WTC11 (cell line): ENCODE measurements at regions not wholly inside any gene's neighbourhood (a gene's known extent, or its start where the extent isn't known, plus 50 kb on each side); places are given as distances from the start of the nearest gene placed in this dataset.

Source experiments
- ATAC-seq: fragments of 200-7000 bp; cut with Tn5 transposase; 2 replicates; pipeline ENCODE4 v1.10.0; 2021; ENCODE audit warnings: mild to moderate bottlenecking, moderate library complexity
- CTCF ChIA-PET: fragments of 300-600 bp; sonication (Branson Sonifier 250); formaldehyde crosslinking; loops from one replicate; lab custom pipeline; 2021; ENCODE audit warnings: antibody characterized with exemption; lab: Charles Lee
- POLR2A ChIA-PET: fragments of 350-600 bp; sonication (Branson Sonifier 250); formaldehyde crosslinking; loops from one replicate; lab custom pipeline; 2021; ENCODE audit warnings: antibody characterized with exemption; lab: Charles Lee
- DNase-seq: peaks from one replicate; pipeline ENCODE4 v3.0.0; 2021; ENCODE audit warnings: low spot score
- H3K27ac Mint-ChIP-seq: 2 replicates; pipeline ENCODE4 v1.8.0; 2021; ENCODE audit warnings: mixed read lengths
- H3K27me3 Mint-ChIP-seq: 2 replicates; pipeline ENCODE4 v1.8.0; 2021; ENCODE audit warnings: low read depth, mild to moderate bottlenecking, moderate library complexity, mixed read lengths
- H3K36me3 Mint-ChIP-seq: 2 replicates; pipeline ENCODE4 v1.8.0; 2021; ENCODE audit warnings: mixed read lengths
- H3K4me1 Mint-ChIP-seq: 2 replicates; pipeline ENCODE4 v1.8.0; 2022; ENCODE audit warnings: mixed read lengths
- H3K4me3 Mint-ChIP-seq: 2 replicates; pipeline ENCODE4 v1.8.0; 2021; ENCODE audit warnings: mild to moderate bottlenecking, moderate library complexity, mixed read lengths
- H3K9me3 Mint-ChIP-seq: 2 replicates; pipeline ENCODE4 v1.8.0; 2021; ENCODE audit warnings: mixed read lengths
- GRHL2 ChIP-seq: fragments of 250-450 bp; sonication (Bioruptor Pico); IDR thresholded peaks from 2 replicates; pipeline ENCODE4 v1.8.0; 2022; ENCODE audit warnings: mild to moderate bottlenecking, moderate library complexity; ENCODE audit not compliant: insufficient replicate concordance, severe bottlenecking
- IRF2 ChIP-seq: sonication (generic); formaldehyde crosslinking; IDR thresholded peaks from 2 replicates; pipeline ENCODE4 v1.8.0; 2022; ENCODE audit warnings: low read depth, missing genetic modification reagents, borderline replicate concordance
- JUN ChIP-seq: sonication (generic); formaldehyde crosslinking; IDR thresholded peaks from 2 replicates; pipeline ENCODE4 v1.8.0; 2023; ENCODE audit warnings: mild to moderate bottlenecking, missing genetic modification reagents
- NFATC4 ChIP-seq: fragments of 250-450 bp; sonication (Bioruptor Pico); IDR thresholded peaks from 2 replicates; pipeline ENCODE4 v1.9.0; 2021; ENCODE audit warnings: mild to moderate bottlenecking
- NFE2L1 ChIP-seq: sonication (generic); formaldehyde crosslinking; IDR thresholded peaks from 2 replicates; pipeline ENCODE4 v1.8.1; 2023; ENCODE audit warnings: missing genetic modification reagents
- NR1H2 ChIP-seq: sonication (generic); formaldehyde crosslinking; IDR thresholded peaks from 2 replicates; pipeline ENCODE4 v1.9.0; 2021; ENCODE audit warnings: mild to moderate bottlenecking, moderate library complexity, missing genetic modification reagents
- NR2C2 ChIP-seq: sonication (generic); formaldehyde crosslinking; IDR thresholded peaks from 2 replicates; pipeline ENCODE4 v1.8.0; 2022; ENCODE audit warnings: mild to moderate bottlenecking, missing genetic modification reagents
- NR3C1 ChIP-seq: sonication (generic); formaldehyde crosslinking; conservative IDR thresholded peaks from 2 replicates; pipeline ENCODE4 v1.8.1; 2023; ENCODE audit warnings: low read depth, mild to moderate bottlenecking, missing genetic modification reagents
- OVOL2 ChIP-seq: fragments of 250-450 bp; sonication (Bioruptor Pico); IDR thresholded peaks from 2 replicates; pipeline ENCODE4 v1.9.0; 2021; ENCODE audit warnings: mild to moderate bottlenecking, borderline replicate concordance
- PRRX2 ChIP-seq: fragments of 250-450 bp; sonication (Bioruptor Pico); IDR thresholded peaks from 2 replicates; pipeline ENCODE4 v1.8.0; 2021; ENCODE audit warnings: mild to moderate bottlenecking
- SOX15 ChIP-seq: fragments of 250-450 bp; sonication (Bioruptor Pico); IDR thresholded peaks from 2 replicates; pipeline ENCODE4 v1.9.0; 2021; ENCODE audit warnings: mild to moderate bottlenecking
- TEAD1 ChIP-seq: sonication (generic); formaldehyde crosslinking; IDR thresholded peaks from 2 replicates; pipeline ENCODE4 v1.8.0; 2022; ENCODE audit warnings: mild to moderate bottlenecking, missing genetic modification reagents
- TEAD4 ChIP-seq: sonication (generic); formaldehyde crosslinking; IDR thresholded peaks from 2 replicates; pipeline ENCODE4 v1.8.0; 2022; ENCODE audit warnings: mild to moderate bottlenecking, missing genetic modification reagents
- TP53 ChIP-seq: sonication (generic); formaldehyde crosslinking; IDR thresholded peaks from 2 replicates; pipeline ENCODE4 v1.8.1; 2023; ENCODE audit warnings: mild to moderate bottlenecking, missing genetic modification reagents
- ZNF138 ChIP-seq: sonication (generic); formaldehyde crosslinking; conservative IDR thresholded peaks from 2 replicates; pipeline ENCODE4 v1.8.1; 2022; ENCODE audit warnings: mild to moderate bottlenecking, moderate library complexity, missing genetic modification reagents
- ZNF423 ChIP-seq: fragments of 250-450 bp; sonication (Bioruptor Pico); IDR thresholded peaks from 2 replicates; pipeline ENCODE4 v2.1.2; 2022; ENCODE audit warnings: mild to moderate bottlenecking, moderate library complexity
- TF ChIP-seq, protein P1 (sequence below): sonication (generic); formaldehyde crosslinking; IDR thresholded peaks from 2 replicates; pipeline ENCODE4 v1.8.1; 2023; ENCODE audit warnings: mild to moderate bottlenecking, missing genetic modification reagents, borderline replicate concordance
- TF ChIP-seq, protein P2 (sequence below): sonication (generic); formaldehyde crosslinking; IDR thresholded peaks from 2 replicates; pipeline ENCODE4 v1.8.1; 2023; ENCODE audit warnings: mild to moderate bottlenecking, missing genetic modification reagents
- TF ChIP-seq, protein P3 (sequence below): sonication (generic); formaldehyde crosslinking; conservative IDR thresholded peaks from 2 replicates; pipeline ENCODE4 v1.8.1; 2022; ENCODE audit warnings: mild to moderate bottlenecking, missing genetic modification reagents
- TF ChIP-seq, protein P4 (sequence below): sonication (generic); formaldehyde crosslinking; IDR thresholded peaks from 2 replicates; pipeline ENCODE4 v1.8.1; 2022; ENCODE audit warnings: low read depth, missing genetic modification reagents, borderline replicate concordance
- TF ChIP-seq, protein P5 (sequence below): sonication (generic); formaldehyde crosslinking; IDR thresholded peaks from 2 replicates; pipeline ENCODE4 v1.8.1; 2022; ENCODE audit warnings: low read depth, mild to moderate bottlenecking, moderate library complexity, missing genetic modification reagents, borderline replicate concordance
- TF ChIP-seq, protein P6 (sequence below): sonication (generic); formaldehyde crosslinking; IDR thresholded peaks from 2 replicates; pipeline ENCODE4 v1.8.0; 2022; ENCODE audit warnings: missing genetic modification reagents

DNA sequence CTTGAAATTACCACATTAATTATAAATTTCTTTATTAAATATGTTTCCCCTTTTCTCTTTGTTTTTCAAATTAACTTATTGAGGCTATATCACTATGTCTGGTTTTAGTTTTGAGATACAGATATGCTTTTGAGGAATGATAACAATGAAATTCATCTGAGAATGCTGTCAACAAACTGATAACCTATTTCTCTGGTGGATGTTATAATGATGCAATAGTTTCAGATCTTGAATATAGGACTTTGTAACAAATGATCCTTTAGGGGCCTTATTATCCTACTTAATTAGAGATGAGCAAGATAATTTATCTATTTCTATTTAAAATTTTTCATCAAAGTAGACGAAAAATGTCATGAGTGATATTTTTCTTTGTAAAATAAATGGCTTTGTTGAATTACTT, 123.7 kb downstream of the MAGEB17 start (continued):
- TF ChIP-seq, protein P1, sequence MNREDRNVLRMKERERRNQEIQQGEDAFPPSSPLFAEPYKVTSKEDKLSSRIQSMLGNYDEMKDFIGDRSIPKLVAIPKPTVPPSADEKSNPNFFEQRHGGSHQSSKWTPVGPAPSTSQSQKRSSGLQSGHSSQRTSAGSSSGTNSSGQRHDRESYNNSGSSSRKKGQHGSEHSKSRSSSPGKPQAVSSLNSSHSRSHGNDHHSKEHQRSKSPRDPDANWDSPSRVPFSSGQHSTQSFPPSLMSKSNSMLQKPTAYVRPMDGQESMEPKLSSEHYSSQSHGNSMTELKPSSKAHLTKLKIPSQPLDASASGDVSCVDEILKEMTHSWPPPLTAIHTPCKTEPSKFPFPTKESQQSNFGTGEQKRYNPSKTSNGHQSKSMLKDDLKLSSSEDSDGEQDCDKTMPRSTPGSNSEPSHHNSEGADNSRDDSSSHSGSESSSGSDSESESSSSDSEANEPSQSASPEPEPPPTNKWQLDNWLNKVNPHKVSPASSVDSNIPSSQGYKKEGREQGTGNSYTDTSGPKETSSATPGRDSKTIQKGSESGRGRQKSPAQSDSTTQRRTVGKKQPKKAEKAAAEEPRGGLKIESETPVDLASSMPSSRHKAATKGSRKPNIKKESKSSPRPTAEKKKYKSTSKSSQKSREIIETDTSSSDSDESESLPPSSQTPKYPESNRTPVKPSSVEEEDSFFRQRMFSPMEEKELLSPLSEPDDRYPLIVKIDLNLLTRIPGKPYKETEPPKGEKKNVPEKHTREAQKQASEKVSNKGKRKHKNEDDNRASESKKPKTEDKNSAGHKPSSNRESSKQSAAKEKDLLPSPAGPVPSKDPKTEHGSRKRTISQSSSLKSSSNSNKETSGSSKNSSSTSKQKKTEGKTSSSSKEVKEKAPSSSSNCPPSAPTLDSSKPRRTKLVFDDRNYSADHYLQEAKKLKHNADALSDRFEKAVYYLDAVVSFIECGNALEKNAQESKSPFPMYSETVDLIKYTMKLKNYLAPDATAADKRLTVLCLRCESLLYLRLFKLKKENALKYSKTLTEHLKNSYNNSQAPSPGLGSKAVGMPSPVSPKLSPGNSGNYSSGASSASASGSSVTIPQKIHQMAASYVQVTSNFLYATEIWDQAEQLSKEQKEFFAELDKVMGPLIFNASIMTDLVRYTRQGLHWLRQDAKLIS (CRISPR knock-in tag): no peak
- TF ChIP-seq, protein P2, sequence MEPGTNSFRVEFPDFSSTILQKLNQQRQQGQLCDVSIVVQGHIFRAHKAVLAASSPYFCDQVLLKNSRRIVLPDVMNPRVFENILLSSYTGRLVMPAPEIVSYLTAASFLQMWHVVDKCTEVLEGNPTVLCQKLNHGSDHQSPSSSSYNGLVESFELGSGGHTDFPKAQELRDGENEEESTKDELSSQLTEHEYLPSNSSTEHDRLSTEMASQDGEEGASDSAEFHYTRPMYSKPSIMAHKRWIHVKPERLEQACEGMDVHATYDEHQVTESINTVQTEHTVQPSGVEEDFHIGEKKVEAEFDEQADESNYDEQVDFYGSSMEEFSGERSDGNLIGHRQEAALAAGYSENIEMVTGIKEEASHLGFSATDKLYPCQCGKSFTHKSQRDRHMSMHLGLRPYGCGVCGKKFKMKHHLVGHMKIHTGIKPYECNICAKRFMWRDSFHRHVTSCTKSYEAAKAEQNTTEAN (CRISPR knock-in tag): no peak
- TF ChIP-seq IRF2 (CRISPR knock-in tag) (no peak), NFE2L1 (no peak), JUN (CRISPR knock-in tag) (no peak), TEAD4 (CRISPR knock-in tag) (no peak), NR2C2 (CRISPR knock-in tag) (no peak), GRHL2 (CRISPR knock-in tag) (no peak), NR3C1 (CRISPR knock-in tag) (no peak)
- TF ChIP-seq, protein P3, sequence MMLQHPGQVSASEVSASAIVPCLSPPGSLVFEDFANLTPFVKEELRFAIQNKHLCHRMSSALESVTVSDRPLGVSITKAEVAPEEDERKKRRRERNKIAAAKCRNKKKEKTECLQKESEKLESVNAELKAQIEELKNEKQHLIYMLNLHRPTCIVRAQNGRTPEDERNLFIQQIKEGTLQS (CRISPR knock-in tag): no peak

DNA sequence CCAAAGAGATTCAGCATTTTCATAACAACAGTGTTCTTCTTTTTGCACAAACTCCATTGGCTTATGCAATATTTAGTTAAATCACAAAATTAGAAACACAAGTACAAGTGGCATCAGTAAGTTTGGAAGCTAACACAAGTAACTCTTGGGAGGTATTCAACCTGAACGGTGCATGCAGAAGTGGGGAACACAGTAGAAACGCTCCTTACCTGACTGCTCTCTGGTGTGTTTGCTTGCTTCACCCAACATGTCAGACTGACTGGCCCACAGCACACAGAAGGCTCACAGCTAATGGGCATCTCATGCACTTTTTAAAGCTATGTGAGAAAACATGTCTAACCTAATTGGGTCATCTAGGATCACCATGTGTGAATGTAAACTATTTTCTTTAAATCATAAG, 133.6 kb downstream of the MAGEB17 start:
- H3K27ac Mint-ChIP-seq: no peak overlapping the region
- POLR2A ChIA-PET: no interaction called here
- CTCF ChIA-PET: interaction anchor here (0.5 kb wide), 1 partner anchor 530 kb away, joined by 3 read pairs; no protein-coding TSS in a partner anchor
- no peak overlapping the region for H3K4me3 Mint-ChIP-seq
- peaks cover 16% of the 10 kb centered on the region for H3K4me1 Mint-ChIP-seq
- DNase-seq: no peak
- no peak for ATAC-seq
- no peaks in the 10 kb centered on the region for H3K9me3 Mint-ChIP-seq
- H3K36me3 Mint-ChIP-seq: no peaks in the 10 kb centered on the region
- H3K27me3 Mint-ChIP-seq: no peaks in the 10 kb centered on the region; the same call in 1 of the 2 replicates
- TF ChIP-seq OVOL2 (CRISPR knock-in tag) (no peak), NR1H2 (CRISPR knock-in tag) (no peak), IRF2 (CRISPR knock-in tag) (no peak), PRRX2 (CRISPR knock-in tag) (no peak), ZNF138 (CRISPR knock-in tag) (no peak), TP53 (CRISPR knock-in tag) (no peak), TEAD1 (CRISPR knock-in tag) (no peak), ZNF423 (CRISPR knock-in tag) (no peak), NFATC4 (CRISPR knock-in tag) (no peak), SOX15 (CRISPR knock-in tag) (no peak)
- TF ChIP-seq, protein P4, sequence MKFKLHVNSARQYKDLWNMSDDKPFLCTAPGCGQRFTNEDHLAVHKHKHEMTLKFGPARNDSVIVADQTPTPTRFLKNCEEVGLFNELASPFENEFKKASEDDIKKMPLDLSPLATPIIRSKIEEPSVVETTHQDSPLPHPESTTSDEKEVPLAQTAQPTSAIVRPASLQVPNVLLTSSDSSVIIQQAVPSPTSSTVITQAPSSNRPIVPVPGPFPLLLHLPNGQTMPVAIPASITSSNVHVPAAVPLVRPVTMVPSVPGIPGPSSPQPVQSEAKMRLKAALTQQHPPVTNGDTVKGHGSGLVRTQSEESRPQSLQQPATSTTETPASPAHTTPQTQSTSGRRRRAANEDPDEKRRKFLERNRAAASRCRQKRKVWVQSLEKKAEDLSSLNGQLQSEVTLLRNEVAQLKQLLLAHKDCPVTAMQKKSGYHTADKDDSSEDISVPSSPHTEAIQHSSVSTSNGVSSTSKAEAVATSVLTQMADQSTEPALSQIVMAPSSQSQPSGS (CRISPR knock-in tag): no peak
- TF ChIP-seq, protein P1 (CRISPR knock-in tag): no peak
- TF ChIP-seq, protein P5, sequence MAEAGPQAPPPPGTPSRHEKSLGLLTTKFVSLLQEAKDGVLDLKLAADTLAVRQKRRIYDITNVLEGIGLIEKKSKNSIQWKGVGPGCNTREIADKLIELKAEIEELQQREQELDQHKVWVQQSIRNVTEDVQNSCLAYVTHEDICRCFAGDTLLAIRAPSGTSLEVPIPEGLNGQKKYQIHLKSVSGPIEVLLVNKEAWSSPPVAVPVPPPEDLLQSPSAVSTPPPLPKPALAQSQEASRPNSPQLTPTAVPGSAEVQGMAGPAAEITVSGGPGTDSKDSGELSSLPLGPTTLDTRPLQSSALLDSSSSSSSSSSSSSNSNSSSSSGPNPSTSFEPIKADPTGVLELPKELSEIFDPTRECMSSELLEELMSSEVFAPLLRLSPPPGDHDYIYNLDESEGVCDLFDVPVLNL (CRISPR knock-in tag): no peak
- TF ChIP-seq, protein P6, sequence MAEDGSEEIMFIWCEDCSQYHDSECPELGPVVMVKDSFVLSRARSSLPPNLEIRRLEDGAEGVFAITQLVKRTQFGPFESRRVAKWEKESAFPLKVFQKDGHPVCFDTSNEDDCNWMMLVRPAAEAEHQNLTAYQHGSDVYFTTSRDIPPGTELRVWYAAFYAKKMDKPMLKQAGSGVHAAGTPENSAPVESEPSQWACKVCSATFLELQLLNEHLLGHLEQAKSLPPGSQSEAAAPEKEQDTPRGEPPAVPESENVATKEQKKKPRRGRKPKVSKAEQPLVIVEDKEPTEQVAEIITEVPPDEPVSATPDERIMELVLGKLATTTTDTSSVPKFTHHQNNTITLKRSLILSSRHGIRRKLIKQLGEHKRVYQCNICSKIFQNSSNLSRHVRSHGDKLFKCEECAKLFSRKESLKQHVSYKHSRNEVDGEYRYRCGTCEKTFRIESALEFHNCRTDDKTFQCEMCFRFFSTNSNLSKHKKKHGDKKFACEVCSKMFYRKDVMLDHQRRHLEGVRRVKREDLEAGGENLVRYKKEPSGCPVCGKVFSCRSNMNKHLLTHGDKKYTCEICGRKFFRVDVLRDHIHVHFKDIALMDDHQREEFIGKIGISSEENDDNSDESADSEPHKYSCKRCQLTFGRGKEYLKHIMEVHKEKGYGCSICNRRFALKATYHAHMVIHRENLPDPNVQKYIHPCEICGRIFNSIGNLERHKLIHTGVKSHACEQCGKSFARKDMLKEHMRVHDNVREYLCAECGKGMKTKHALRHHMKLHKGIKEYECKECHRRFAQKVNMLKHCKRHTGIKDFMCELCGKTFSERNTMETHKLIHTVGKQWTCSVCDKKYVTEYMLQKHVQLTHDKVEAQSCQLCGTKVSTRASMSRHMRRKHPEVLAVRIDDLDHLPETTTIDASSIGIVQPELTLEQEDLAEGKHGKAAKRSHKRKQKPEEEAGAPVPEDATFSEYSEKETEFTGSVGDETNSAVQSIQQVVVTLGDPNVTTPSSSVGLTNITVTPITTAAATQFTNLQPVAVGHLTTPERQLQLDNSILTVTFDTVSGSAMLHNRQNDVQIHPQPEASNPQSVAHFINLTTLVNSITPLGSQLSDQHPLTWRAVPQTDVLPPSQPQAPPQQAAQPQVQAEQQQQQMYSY (CRISPR knock-in tag): no peak
